ENCODE measurements at regions not wholly inside any gene's neighbourhood (a gene's known extent, or its start where the extent isn't known, plus 50 kb on each side); places are given as distances from the start of the nearest gene placed in this dataset.

DNA sequence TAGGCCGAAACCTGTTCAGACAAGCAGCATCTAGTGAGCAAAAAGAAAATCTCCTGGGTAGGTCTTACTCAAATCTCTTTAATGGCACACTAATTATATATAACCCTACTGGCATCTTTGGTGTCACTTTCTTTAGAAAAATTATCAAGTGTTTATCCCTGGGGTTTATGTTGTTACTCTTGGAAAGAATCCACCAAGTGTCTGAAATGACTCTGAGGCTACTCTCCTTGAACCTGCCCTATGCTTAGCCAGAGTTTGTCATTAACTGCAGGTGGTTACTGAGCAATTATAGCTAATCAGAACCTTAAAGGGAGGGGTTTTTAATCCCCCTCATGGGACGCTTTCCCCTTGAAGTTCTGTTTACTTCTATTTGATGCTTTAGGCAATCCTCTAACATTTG lies 381.9 kb downstream of the PLK2 start:
- TF ChIP-seq GATA2 (IDR thresholded peaks at IDR 0.05; ENCODE audit: low read depth, low read length) (no peak), GATA3 (IDR thresholded peaks at IDR 0.05; ENCODE audit: low read depth, low read length) (no peak)
